Right hindlimb (tissue), 1 donor: ENCODE measurements at regions not wholly inside any gene's neighbourhood (a gene's known extent, or its start where the extent isn't known, plus 50 kb on each side); places are given as distances from the start of the nearest gene placed in this dataset.

Source experiments
- DNase-seq: peaks from one replicate; pipeline ENCODE4 v3.0.0-alpha.2; 2018

DNA sequence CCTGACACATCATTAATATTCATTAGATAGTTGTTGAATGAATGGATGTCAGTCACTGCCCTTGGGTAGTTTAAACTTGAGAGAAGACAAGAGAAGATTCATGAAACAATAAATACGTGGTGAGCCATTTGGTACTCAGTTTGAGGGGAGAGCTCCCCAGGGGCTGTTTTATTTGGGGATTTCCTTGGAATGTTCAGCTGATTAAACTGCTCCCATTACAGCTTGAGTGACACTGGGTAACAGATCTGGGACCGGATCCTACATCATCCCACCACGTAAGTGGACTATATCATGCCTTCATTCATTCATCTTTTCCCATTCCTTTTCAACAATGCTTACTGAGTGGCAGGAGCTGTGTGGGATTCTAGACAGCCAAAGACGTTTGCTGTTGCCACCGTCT lies 162.0 kb downstream of the FAT3 start:
- DNase-seq: no peak

DNA sequence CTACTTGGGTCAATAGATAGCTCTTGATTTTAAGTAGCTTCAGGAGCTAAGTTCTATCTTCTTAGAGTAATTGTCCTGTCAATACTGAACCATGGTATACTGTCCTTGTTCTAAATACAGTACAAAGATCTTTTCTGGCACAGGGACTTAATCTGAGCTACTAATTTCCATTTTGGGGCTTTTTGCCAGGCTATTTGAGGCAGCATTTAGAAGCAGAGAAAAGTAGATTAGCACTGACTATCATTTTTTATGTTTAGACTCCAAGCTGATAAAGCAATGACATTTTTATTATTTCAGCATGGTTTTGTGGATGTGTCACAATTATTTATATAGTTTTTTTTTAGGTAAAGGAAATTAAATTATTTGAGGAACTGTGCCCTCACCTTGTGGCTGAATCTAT lies 163.2 kb downstream of the FAT3 start:
- no peak for DNase-seq

GRCh38 chr11:92388380-92388779 lies 163.8 kb downstream of the FAT3 start:
- no peak for DNase-seq

GRCh38 chr11:92390783-92391182 lies 166.2 kb downstream of the FAT3 start:
- DNase-seq: no peak

GRCh38 chr11:92391364-92391763 lies 166.7 kb downstream of the FAT3 start:
- DNase-seq: no peak

GRCh38 chr11:92391808-92392207 lies 167.2 kb downstream of the FAT3 start:
- DNase-seq: no peak

GRCh38 chr11:92393218-92393617 lies 168.6 kb downstream of the FAT3 start:
- DNase-seq: no peak

DNA sequence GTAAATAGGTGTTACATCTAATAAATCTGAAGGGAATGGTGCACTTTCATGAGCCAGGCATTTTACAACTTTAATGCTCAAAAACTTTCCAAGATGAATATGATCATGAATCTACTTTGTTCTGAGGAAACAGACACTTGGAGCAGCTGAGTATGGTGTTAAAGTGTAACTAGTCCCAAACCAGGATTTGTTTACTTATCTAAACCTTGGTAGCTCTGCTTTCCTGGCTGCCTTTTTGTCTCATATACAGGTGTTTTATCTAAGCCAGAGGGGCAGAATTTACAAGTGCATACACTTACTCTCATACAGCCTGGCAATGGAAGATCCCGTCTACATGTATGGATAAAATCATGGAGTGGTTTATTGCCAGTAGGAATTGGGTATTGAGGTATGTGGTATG lies 171.5 kb downstream of the FAT3 start:
- DNase-seq: no peak

GRCh38 chr11:92397221-92397755 lies 172.7 kb downstream of the FAT3 start:
- no peak for DNase-seq

DNA sequence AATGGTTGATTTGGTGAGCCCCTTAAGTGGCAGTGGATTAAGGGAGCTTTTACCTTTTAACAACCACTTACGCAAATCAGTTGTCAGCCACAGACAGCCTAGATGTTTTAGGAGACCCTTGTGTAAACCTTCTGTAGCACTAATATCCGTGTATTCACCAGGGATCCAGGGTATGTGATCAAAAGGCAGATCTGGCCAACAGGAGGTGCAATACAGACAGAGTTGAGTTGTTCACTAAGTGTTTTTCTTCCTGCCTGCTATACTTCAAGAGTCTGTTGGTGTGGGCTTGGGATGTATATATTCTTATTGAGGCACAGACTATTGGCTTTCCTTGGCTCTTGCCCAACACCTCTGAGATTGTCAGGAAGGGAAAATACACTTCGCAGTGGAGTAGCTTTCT lies 175.1 kb downstream of the FAT3 start:
- no peak for DNase-seq

DNA sequence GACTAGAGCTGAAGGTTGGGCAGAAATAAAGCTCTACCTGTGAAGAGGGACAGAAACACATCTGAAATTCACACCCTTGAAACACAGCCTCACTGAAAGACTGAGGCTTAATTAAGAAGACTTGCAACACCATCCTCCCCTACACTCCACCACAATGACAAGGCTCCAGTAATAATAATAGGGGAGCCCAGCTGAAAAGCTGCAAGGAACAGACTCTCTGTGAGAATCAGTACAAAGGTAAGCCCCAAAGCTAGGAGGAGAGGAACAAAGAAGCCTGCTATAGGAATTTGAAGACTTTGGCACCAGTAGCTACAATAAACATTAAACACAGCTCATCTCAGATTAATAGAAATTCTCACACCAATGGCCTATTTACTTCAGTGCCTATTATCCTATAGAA lies 176.9 kb downstream of the FAT3 start:
- DNase-seq: no peak

DNA sequence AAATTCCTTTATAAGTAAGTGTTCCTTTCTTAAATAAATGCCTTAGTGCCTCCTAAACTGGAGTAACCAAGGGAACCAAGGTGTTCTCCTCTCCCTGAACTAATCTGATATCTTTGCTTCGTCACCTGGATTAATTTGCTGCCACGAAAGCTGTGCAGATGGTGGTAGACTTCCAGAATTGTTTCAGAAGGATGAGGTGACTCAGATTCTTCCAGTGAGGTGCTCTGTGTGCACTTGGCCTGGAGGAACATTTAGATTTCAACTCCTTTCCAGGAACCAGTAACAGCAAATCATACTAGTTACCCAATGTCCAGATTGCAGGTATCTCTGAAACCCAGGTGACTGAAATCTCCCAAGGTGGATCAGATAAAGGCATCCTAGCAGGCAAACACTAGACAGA lies 181.9 kb downstream of the FAT3 start:
- DNase-seq: no peak

GRCh38 chr11:92409355-92409754 lies 184.7 kb downstream of the FAT3 start:
- DNase-seq: no peak

DNA sequence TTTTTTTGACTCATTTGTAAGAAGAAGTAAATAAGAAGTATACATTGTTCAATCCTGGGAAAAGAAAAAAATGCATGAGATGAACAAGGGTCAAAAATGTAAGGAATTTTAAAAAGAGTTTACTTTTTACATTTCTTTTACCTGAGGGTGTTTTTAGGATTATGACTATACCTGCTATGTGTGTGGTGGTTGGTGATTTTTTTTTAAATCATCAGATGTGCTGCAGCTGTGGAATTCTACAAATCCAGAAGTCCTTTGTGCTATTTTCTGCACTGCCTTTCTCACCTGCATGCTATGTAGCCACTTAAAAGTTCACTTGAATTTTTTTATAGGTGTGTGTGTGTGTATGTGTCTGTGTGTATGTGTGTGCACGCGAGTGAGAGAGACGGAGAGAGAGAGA lies 185.3 kb downstream of the FAT3 start:
- DNase-seq: no peak

DNA sequence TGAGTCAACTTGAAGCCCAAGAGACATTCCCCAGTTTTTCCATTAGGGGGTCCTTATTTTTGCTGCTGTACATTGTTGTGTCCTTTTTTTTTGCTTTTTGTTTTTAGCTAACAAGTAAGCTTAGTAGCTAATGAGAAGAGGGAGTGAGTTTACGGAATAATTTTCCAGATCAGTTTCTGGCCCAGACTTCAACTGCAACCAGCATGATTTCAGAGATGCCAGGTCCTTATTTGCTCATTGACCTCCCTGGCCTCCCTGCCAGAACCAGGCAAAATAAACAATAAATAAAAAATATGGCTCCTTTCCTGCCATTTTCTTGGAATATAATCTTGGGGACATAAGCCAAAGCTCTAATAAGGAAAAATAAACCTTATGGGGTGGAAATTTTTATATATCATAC lies 185.9 kb downstream of the FAT3 start:
- DNase-seq: no peak

GRCh38 chr11:92411431-92411830 lies 186.8 kb downstream of the FAT3 start:
- no peak for DNase-seq

GRCh38 chr11:92413757-92414513 lies 189.3 kb downstream of the FAT3 start:
- no peak for DNase-seq

DNA sequence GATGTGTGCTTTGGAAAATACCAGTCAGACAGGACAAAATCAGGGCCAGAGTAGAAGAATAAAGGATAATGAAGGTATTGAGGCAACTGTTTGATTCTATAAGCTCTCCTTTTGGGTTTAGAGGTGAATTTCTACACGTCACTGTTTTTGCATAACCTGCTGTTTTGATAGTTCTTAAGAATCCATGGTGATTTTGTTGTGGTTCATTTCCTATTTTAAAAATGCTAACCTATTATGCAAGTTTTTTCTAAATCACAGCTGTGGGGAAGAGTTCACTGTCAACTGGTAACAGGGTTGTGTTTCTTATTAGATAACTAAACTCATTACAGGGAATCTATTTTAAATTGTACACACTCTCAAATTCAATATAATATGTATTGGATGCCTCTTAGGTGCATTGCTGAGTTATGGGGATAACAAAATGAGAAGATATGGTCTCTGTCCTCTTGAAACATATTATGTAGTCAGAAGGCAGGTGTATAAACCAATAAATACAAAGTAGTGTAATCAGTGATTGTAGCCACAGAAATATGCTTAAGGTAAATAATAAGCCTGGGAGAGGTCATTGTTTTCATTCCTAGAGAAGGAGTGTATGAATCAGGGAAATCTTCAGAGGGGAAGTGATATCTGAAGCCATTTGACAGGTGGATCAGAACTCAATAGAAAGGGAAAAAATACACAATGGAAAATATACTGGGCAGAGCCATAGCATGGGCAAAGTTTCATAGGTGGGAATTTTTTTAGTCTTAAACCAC lies 192.5 kb downstream of the FAT3 start:
- no peak for DNase-seq

- DNase-seq: no peak
Measured at GRCh38 chr11:92423115-92424034, 198.8 kb downstream of the FAT3 start.

DNA sequence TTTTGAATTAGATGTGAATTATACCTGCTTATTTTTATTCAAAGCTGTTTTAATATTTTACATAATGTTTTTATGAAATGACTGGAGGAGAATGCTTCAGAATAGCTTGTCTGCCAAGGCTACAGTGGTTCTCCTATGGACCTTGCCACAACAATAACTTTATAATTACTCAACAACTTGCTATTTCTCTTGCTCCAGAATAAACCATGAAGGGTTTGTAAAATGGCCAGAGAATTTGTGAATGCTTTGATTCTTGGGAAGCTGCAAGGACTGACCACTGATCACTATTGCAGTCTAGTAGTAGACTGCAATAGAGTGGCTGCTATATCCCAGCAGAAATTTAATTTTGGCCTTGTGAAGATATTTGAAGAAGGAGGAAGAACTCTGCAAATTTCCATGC lies 199.7 kb downstream of the FAT3 start:
- DNase-seq: no peak

- DNase-seq: no peak
Measured at GRCh38 chr11:92425127-92425526, 200.5 kb downstream of the FAT3 start.

- no peak for DNase-seq
Measured at GRCh38 chr11:92432515-92432914, 207.9 kb downstream of the FAT3 start.
